GM12878 (cell line): ENCODE measurements at regions not wholly inside any gene's neighbourhood (a gene's known extent, or its start where the extent isn't known, plus 50 kb on each side); places are given as distances from the start of the nearest gene placed in this dataset.

Experiments
- ATAC-seq: fragments of 200-7000 bp; cut with Tn5 transposase; 3 replicates; pipeline ENCODE4 v1.9.1; 2020; ENCODE audit warnings: mild to moderate bottlenecking, moderate library complexity
- BruUV-seq: library from RNA; stranded (reverse); fragments of 400-500 nt; replicated peaks from 2 replicates; lab custom pipeline; 2021; lab: Mats Ljungman, UMichigan
- CTCF ChIA-PET: fragments of 300-600 bp; sonication (Branson Sonifier 250); formaldehyde crosslinking; extraction: SDS; loops from one replicate; lab custom pipeline; 2021; ENCODE audit warnings: inconsistent platforms; lab: Yijun Ruan, JAX
- POLR2A ChIA-PET: fragments of 350-600 bp; formaldehyde crosslinking; extraction: SDS; loops from one replicate; lab custom pipeline; 2021; ENCODE audit warnings: inconsistent platforms; lab: Charles Lee
- RAD21 ChIA-PET: fragments of 300-600 bp; sonication (Branson Sonifier 250); formaldehyde crosslinking; loops from one replicate; lab custom pipeline; 2023; ENCODE audit warnings: antibody characterized with exemption; ENCODE audit not compliant: unreplicated experiment; lab: Charles Lee
- SMC1A ChIA-PET: fragments of 300-600 bp; sonication (Branson Sonifier 250); formaldehyde crosslinking; loops from one replicate; lab custom pipeline; 2023; ENCODE audit not compliant: unreplicated experiment, uncharacterized antibody; lab: Charles Lee
- DNase-seq: peaks from one replicate; pipeline ENCODE4 v3.0.0-alpha.2; 2011; ENCODE audit warnings: low read depth, low spot score
- FAIRE-seq: peaks from 3 replicates; lab custom pipeline; 2011; peaks lifted over from hg19 to GRCh38; lab: Jason Lieb, UNC
- H2AFZ ChIP-seq: 2 replicates; pipeline ENCODE4 v1.6.0; 2011; ENCODE audit warnings: low read depth, low read length, control low read depth; ENCODE audit not compliant: control insufficient read depth
- H3K27ac ChIP-seq: 2 replicates; pipeline ENCODE4 v1.5.1; 2011; ENCODE audit warnings: control low read depth; ENCODE audit not compliant: control insufficient read depth, insufficient read depth
- H3K27me3 ChIP-seq, 2 experiments: replicated peaks in 1 of 2; 2 replicates each; pipeline versions ENCODE4 v1.6.0 to v1.6.1; 2011; ENCODE audit warnings: low read length in 1 of 2; ENCODE audit not compliant: control insufficient read depth in 2 of 2, insufficient read depth in 2 of 2
- H3K36me3 ChIP-seq, 2 experiments: 2 replicates each; pipeline ENCODE4 v1.5.1; 2011; ENCODE audit warnings: low read length in 1 of 2; ENCODE audit not compliant: control insufficient read depth in 2 of 2, insufficient read depth in 2 of 2
- H3K4me1 ChIP-seq: 2 replicates; pipeline ENCODE4 v1.6.1; 2011; ENCODE audit warnings: mild to moderate bottlenecking, low read length, moderate library complexity, mixed read lengths; ENCODE audit not compliant: control insufficient read depth, insufficient read depth
- H3K4me2 ChIP-seq: 2 replicates; pipeline ENCODE4 v1.6.0; 2011; ENCODE audit warnings: control low read depth; ENCODE audit not compliant: control insufficient read depth, insufficient read depth
- H3K4me3 ChIP-seq: fragments of 200-600 bp; sonication (generic); 2 replicates; pipeline ENCODE4 v1.5.1; 2016
- H3K79me2 ChIP-seq: 2 replicates; pipeline ENCODE4 v1.6.0; 2011; ENCODE audit warnings: low read length; ENCODE audit not compliant: control insufficient read depth, insufficient read depth
- H3K9ac ChIP-seq: 2 replicates; pipeline ENCODE4 v1.8.0; 2011; ENCODE audit warnings: low read length, control low read depth, mixed read lengths; ENCODE audit not compliant: control insufficient read depth, insufficient read depth
- H3K9me3 ChIP-seq: replicated peaks from 3 replicates; pipeline ENCODE4 v1.5.1; 2011; ENCODE audit warnings: mild to moderate bottlenecking, low read length; ENCODE audit not compliant: control insufficient read depth, insufficient read depth
- H4K20me1 ChIP-seq: 2 replicates; pipeline ENCODE4 v1.6.0; 2011; ENCODE audit not compliant: control insufficient read depth, insufficient read depth
- FOXM1 ChIP-seq: IDR thresholded peaks from 2 replicates; pipeline ENCODE4 v1.6.1; 2012; ENCODE audit warnings: low read depth, mild to moderate bottlenecking, inconsistent platforms, low read length, moderate library complexity
- HDAC6 ChIP-seq: fragments of 200-600 bp; sonication (generic); IDR thresholded peaks from one replicate; pipeline ENCODE4 v1.8.0; 2017; ENCODE audit warnings: antibody characterized with exemption; ENCODE audit not compliant: unreplicated experiment
- SMAD5 ChIP-seq: IDR thresholded peaks from 2 replicates; pipeline ENCODE4 v1.6.1; 2016; ENCODE audit warnings: antibody characterized with exemption, low read depth
- ZNF274 ChIP-seq: IDR thresholded peaks from one replicate; pipeline ENCODE4 v1.8.0; 2011; ENCODE audit not compliant: insufficient read length, insufficient read depth
- WGBS: methylation state at CpG from one replicate; pipeline ENCODE4 v1.1.6; 2016; ENCODE audit warnings: low lambda C conversion rate; ENCODE audit not compliant: insufficient replicate concordance, insufficient coverage; ENCODE audit errors: missing lambda C conversion rate; 5-methylcytosine and 5-hydroxymethylcytosine counted together
- in situ Hi-C: fragments of 300-500 bp; cut with MboI; formaldehyde crosslinking; loops from 9 replicates; pipeline ENCODE4 v1.14.3; 2018; ENCODE audit warnings: mixed read lengths
- intact Hi-C: fragments of 100-400 bp; cut with micrococcal nuclease; formaldehyde crosslinking; loops from one replicate; pipeline ENCODE4 v1.14.2; 2022; ENCODE audit not compliant: unreplicated experiment
- TF ChIP-seq, protein P1 (sequence below): fragments of 450-650 bp; IDR thresholded peaks from 2 replicates; pipeline ENCODE4 v1.6.1; 2016; ENCODE audit warnings: mild to moderate bottlenecking
- TF ChIP-seq, protein P2 (sequence below): IDR thresholded peaks from 2 replicates; pipeline ENCODE4 v1.6.1; 2011; ENCODE audit warnings: mild to moderate bottlenecking, low read depth, low read length, moderate library complexity; ENCODE audit not compliant: insufficient replicate concordance

DNA sequence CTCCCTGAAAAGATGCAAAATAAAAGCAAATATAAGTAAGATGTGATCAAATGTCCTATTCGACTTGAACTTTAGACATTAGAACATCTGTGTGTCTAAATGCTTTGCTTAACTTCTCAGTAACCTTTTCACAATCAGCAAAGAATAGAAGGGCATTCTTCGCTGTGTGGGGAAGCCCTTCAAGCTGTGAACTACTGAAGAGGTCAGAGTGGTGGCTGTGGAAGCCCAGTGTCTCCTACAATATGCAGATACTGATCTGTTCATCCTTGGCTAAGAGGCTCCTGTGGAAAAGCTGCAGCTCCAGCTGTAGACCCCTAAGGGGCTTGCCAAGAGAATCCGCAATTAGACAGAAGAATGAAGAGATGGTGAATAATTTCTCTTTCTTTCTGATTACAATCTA is 400.3 kb upstream of the SASH1 start:
- ATAC-seq (no peak), DNase-seq (no peak), FAIRE-seq (no peak)
- RAD21 ChIA-PET: no interaction called here
- no peak overlapping the region for H2AFZ ChIP-seq
- POLR2A ChIA-PET: no interaction called here
- 7% methylated on average over 3 of the region's 3 CpGs for WGBS
- no peaks in the 10 kb centered on the region for H3K9me3 ChIP-seq
- H3K4me1 ChIP-seq: no peaks in the 10 kb centered on the region
- H3K4me2 ChIP-seq: no peak overlapping the region
- H4K20me1 ChIP-seq: no peaks in the 10 kb centered on the region
- H3K27me3 ChIP-seq: no peaks in the 10 kb centered on the region; a peak in 1 of 4 replicates
- H3K4me3 ChIP-seq: no peak overlapping the region
- in situ Hi-C loops: no loop called here
- CTCF ChIA-PET: no interaction called here
- SMC1A ChIA-PET: no interaction called here
- no TSS peak for BruUV-seq
- H3K79me2 ChIP-seq: no peaks in the 10 kb centered on the region
- no peak overlapping the region for H3K9ac ChIP-seq
- intact Hi-C loops: no loop called here
- H3K36me3 ChIP-seq: no peaks in the 10 kb centered on the region
- TF ChIP-seq HDAC6 (no peak), SMAD5 (no peak)
- H3K27ac ChIP-seq: no peak overlapping the region

DNA sequence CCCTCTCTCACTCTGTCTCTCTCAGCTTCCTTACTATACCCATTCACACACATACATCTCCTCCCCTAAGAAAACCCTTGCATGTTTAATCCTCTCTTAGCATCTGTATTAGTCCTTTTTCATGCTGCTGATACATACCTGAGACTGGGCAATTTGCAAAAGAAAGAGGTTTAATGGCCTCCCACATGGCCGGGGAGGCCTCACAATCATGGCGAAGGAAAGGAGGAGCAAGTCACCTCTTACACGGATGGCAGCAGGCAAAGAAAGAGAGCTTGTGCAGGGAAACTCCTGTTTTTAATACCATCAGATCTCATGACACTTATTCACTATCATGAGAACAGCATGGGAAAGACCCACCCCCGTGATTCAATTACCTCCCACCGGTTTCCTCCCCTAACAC is 398.5 kb upstream of the SASH1 start:
- intact Hi-C loops: no loop called here
- DNase-seq (no peak), FAIRE-seq (no peak), ATAC-seq (no peak)
- no peak overlapping the region for H2AFZ ChIP-seq
- no TSS peak for BruUV-seq
- in situ Hi-C loops: no loop called here
- no peak overlapping the region for H3K9ac ChIP-seq
- no peaks in the 10 kb centered on the region for H3K36me3 ChIP-seq
- ChIA-PET RAD21 (no interaction called here), SMC1A (no interaction called here), POLR2A (no interaction called here), CTCF (no interaction called here)
- H3K27ac ChIP-seq: no peak overlapping the region
- no peaks in the 10 kb centered on the region for H3K4me1 ChIP-seq
- H3K4me2 ChIP-seq: no peak overlapping the region
- H3K4me3 ChIP-seq: no peak overlapping the region
- no peaks in the 10 kb centered on the region for H3K79me2 ChIP-seq
- H3K27me3 ChIP-seq: no peaks in the 10 kb centered on the region; a peak in 1 of 4 replicates
- TF ChIP-seq, protein P1, sequence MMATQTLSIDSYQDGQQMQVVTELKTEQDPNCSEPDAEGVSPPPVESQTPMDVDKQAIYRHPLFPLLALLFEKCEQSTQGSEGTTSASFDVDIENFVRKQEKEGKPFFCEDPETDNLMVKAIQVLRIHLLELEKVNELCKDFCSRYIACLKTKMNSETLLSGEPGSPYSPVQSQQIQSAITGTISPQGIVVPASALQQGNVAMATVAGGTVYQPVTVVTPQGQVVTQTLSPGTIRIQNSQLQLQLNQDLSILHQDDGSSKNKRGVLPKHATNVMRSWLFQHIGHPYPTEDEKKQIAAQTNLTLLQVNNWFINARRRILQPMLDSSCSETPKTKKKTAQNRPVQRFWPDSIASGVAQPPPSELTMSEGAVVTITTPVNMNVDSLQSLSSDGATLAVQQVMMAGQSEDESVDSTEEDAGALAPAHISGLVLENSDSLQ: no peak
- TF ChIP-seq ZNF274 (no peak), FOXM1 (no peak)
- TF ChIP-seq, protein P2, sequence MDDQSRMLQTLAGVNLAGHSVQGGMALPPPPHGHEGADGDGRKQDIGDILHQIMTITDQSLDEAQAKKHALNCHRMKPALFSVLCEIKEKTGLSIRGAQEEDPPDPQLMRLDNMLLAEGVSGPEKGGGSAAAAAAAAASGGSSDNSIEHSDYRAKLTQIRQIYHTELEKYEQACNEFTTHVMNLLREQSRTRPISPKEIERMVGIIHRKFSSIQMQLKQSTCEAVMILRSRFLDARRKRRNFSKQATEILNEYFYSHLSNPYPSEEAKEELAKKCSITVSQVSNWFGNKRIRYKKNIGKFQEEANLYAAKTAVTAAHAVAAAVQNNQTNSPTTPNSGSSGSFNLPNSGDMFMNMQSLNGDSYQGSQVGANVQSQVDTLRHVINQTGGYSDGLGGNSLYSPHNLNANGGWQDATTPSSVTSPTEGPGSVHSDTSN: no peak
- TF ChIP-seq, all 136 proteins: peak for 0
- 34% methylated on average over 5 of the region's 5 CpGs for WGBS
- Histone ChIP-seq H3K9me3 (no peaks in the 10 kb centered on the region), H4K20me1 (no peaks in the 10 kb centered on the region)
